Psoas muscle (tissue), 7 donors: ENCODE measurements at regions not wholly inside any gene's neighbourhood (a gene's known extent, or its start where the extent isn't known, plus 50 kb on each side); places are given as distances from the start of the nearest gene placed in this dataset.

Experiments used
- ATAC-seq, 4 donors: fragments of 200-7000 bp; cut with Tn5 transposase; one replicate each; pipeline ENCODE4 v1.9.1; 2020; ENCODE audit warnings: moderate library complexity in 3 of 4, mild to moderate bottlenecking in 2 of 4
- DNase-seq, 2 donors: peaks; one replicate each; pipeline ENCODE4 v3.0.0-alpha.2; 2020
- H3K27ac ChIP-seq: fragments of 200-600 bp; one replicate; pipeline ENCODE4 v1.8.0; 2022
- H3K27me3 ChIP-seq, 3 donors: fragments of 200-600 bp in 1 of 3; one replicate each; pipeline versions ENCODE4 v1.6.1 to v1.8.0; 2013 to 2022; ENCODE audit warnings: low read length in 2 of 3, mild to moderate bottlenecking in 2 of 3, moderate library complexity in 1 of 3; ENCODE audit not compliant: insufficient read depth in 3 of 3
- H3K36me3 ChIP-seq, 2 donors: fragments of 200-600 bp in 1 of 2; one replicate each; pipeline versions ENCODE4 v1.6.1 to v1.8.0; 2013 to 2022; ENCODE audit warnings: low read depth in 1 of 2, mild to moderate bottlenecking in 1 of 2, moderate library complexity in 1 of 2; ENCODE audit not compliant: insufficient read depth in 1 of 2
- H3K4me1 ChIP-seq: fragments of 200-600 bp; one replicate; pipeline ENCODE4 v1.8.0; 2022
- H3K4me3 ChIP-seq: fragments of 200-600 bp; one replicate; pipeline ENCODE4 v1.8.0; 2022; ENCODE audit warnings: mild to moderate bottlenecking
- H3K9me3 ChIP-seq: fragments of 200-600 bp; one replicate; pipeline ENCODE4 v1.8.0; 2022
- CTCF ChIP-seq: fragments of 200-600 bp; IDR thresholded peaks from one replicate; pipeline ENCODE4 v1.8.0; 2022; ENCODE audit warnings: antibody characterized with exemption
- WGBS, 3 donors: extraction: QIAGEN DNeasy Blood & Tissue Kit; methylation state at CpG; one replicate each; pipeline versions ENCODE4 v1.1.6 to v1.1.7; 2013; 5-methylcytosine and 5-hydroxymethylcytosine counted together
- intact Hi-C, 2 donors: fragments of 100-400 bp; cut with DNase I; formaldehyde crosslinking; loops; one replicate each; pipeline versions ENCODE4 v1.11.0 to v1.14.2; 2022
- donor health status: healthy with polysubstance abuse.
- donor health status: DM: no; HTN: no; CAD: no; lungs with moderate emphysema.
- donor health status: Bipolar disorder and iron deficiency.
- donor health status: healthy.
- donor health status: DM: yes; HTN: yes; CAD: no.
- donor health status: DM: no; HTN: no; CAD: no.
- donor health status: DM: yes; HTN: yes; CAD: no.

GRCh38 chr3:107978131-107979055 is 112.4 kb downstream of the CD47 start:
- WGBS, 3 donors, result 50 to 62% (median 52%) methylated on average over 6 of the region's 6 CpGs
- Histone ChIP-seq H3K9me3 (no peaks in the 10 kb centered on the region), H3K36me3 (no peaks in the 10 kb centered on the region), H3K27ac (no peak overlapping the region), H3K27me3 (no peaks in the 10 kb centered on the region), H3K4me3 (no peak overlapping the region), H3K4me1 (peaks cover 7% of the 10 kb centered on the region)
- DNase-seq, result no peak
- peak in 3 of 4 donors; percentile 23 to 69 (median 42) for ATAC-seq
- intact Hi-C loops, result no loop called here
- TF ChIP-seq CTCF, result no peak

- no peak for TF ChIP-seq CTCF
- 86 to 88% (median 87%) methylated on average over 9 of the region's 9 CpGs for WGBS, 3 donors
- intact Hi-C loops, result no loop called here
- Histone ChIP-seq H3K4me1 (peaks cover 7% of the 10 kb centered on the region), H3K27ac (no peak overlapping the region), H3K27me3 (no peaks in the 10 kb centered on the region), H3K9me3 (no peaks in the 10 kb centered on the region), H3K4me3 (no peak overlapping the region), H3K36me3 (no peaks in the 10 kb centered on the region)
- no peak for ATAC-seq
- DNase-seq, result no peak
These were observed 113.4 kb downstream of the CD47 start for GRCh38 chr3:107977221-107978130.

- ATAC-seq, result no peak
- TF ChIP-seq CTCF, result no peak
These were observed 114.5 kb downstream of the CD47 start for GRCh38 chr3:107976202-107976800.

GRCh38 chr3:107975529-107976201 is 115.2 kb downstream of the CD47 start:
- intact Hi-C loops, result no loop called here
- 88 to 93% (median 92%) methylated on average over 3 of the region's 3 CpGs for WGBS, 3 donors
- Histone ChIP-seq H3K9me3 (no peaks in the 10 kb centered on the region), H3K27me3 (no peaks in the 10 kb centered on the region), H3K4me3 (no peak overlapping the region), H3K36me3 (no peaks in the 10 kb centered on the region), H3K27ac (no peak overlapping the region), H3K4me1 (peaks cover 7% of the 10 kb centered on the region)
- DNase-seq (no peak), ATAC-seq (no peak)
- TF ChIP-seq CTCF, result no peak

More at GRCh38 chr3:107976202-107976800, 114.5 kb downstream of the CD47 start:
- no peak for DNase-seq
- 79 to 90% (median 90%) methylated on average over 5 of the region's 5 CpGs for WGBS, 3 donors
- Histone ChIP-seq H3K27ac (no peak overlapping the region), H3K4me3 (no peak overlapping the region), H3K36me3 (no peaks in the 10 kb centered on the region), H3K4me1 (peaks cover 7% of the 10 kb centered on the region), H3K9me3 (no peaks in the 10 kb centered on the region), H3K27me3 (no peaks in the 10 kb centered on the region)
- intact Hi-C loops, result no loop called here
